Epithelial cell of esophagus (primary cell): ENCODE measurements at regions not wholly inside any gene's neighbourhood (a gene's known extent, or its start where the extent isn't known, plus 50 kb on each side); places are given as distances from the start of the nearest gene placed in this dataset.

Experiments used
- DNase-seq: peaks from one replicate; pipeline ENCODE4 v3.0.0; 2010; ENCODE audit warnings: low read depth
- H3K4me3 ChIP-seq: 2 replicates; pipeline ENCODE4 v1.5.1; 2011; ENCODE audit warnings: mild to moderate bottlenecking, low read length, control low read depth
- CTCF ChIP-seq: IDR thresholded peaks from 2 replicates; pipeline ENCODE4 v1.5.1; 2011; ENCODE audit warnings: low read depth, mild to moderate bottlenecking, low read length, control low read depth, inconsistent platforms; ENCODE audit not compliant: insufficient read depth; ENCODE audit errors: missing control alignments

GRCh38 chr17:17412326-17412725, 64.5 kb upstream of the MED9 start:
- no peak overlapping the region for H3K4me3 ChIP-seq
- DNase-seq: peak; percentile 85
- no peak for TF ChIP-seq CTCF

- H3K4me3 ChIP-seq: no peak overlapping the region
- DNase-seq: peak; percentile 13
- TF ChIP-seq CTCF: no peak
These were observed 63.5 kb upstream of the MED9 start for GRCh38 chr17:17413215-17413792.

- peak; percentile 30 for DNase-seq
- no peak for TF ChIP-seq CTCF
- H3K4me3 ChIP-seq: no peak overlapping the region
These were observed 63.0 kb upstream of the MED9 start for GRCh38 chr17:17413821-17414220.

- TF ChIP-seq CTCF: no peak
- DNase-seq: peak; percentile 47
- H3K4me3 ChIP-seq: no peak overlapping the region
These were observed 62.4 kb upstream of the MED9 start for GRCh38 chr17:17414341-17414805.

GRCh38 chr17:17415006-17415405, 61.8 kb upstream of the MED9 start:
- no peak overlapping the region for H3K4me3 ChIP-seq
- DNase-seq: no peak
- TF ChIP-seq CTCF: no peak

GRCh38 chr17:17416007-17416399, 60.8 kb upstream of the MED9 start:
- H3K4me3 ChIP-seq: no peak overlapping the region
- DNase-seq: peak; percentile 88
- no peak for TF ChIP-seq CTCF
